HUES64 (cell line): ENCODE measurements at regions not wholly inside any gene's neighbourhood (a gene's known extent, or its start where the extent isn't known, plus 50 kb on each side); places are given as distances from the start of the nearest gene placed in this dataset.
"Not testable (repeated sequence)": the region's sequence is repeated elsewhere in the genome, so short reads cannot be mapped to it uniquely, and the experiment has no call there.

Experiments
- H3K27ac ChIP-seq: 2 replicates; pipeline ENCODE4 v1.7.0; 2013; ENCODE audit warnings: low read depth, low read length, inconsistent platforms
- H3K27me3 ChIP-seq: 2 replicates; pipeline ENCODE4 v1.6.1; 2013; ENCODE audit warnings: mild to moderate bottlenecking, low read length; ENCODE audit not compliant: insufficient read depth
- H3K36me3 ChIP-seq: 2 replicates; pipeline ENCODE4 v1.6.1; 2013; ENCODE audit warnings: mild to moderate bottlenecking, low read length; ENCODE audit not compliant: insufficient read depth
- H3K4me1 ChIP-seq: 2 replicates; pipeline ENCODE4 v1.6.1; 2013; ENCODE audit warnings: mild to moderate bottlenecking, low read length, moderate library complexity; ENCODE audit not compliant: insufficient read depth
- H3K4me3 ChIP-seq: 2 replicates; pipeline ENCODE4 v1.5.1; 2013; ENCODE audit warnings: mild to moderate bottlenecking, low read length, moderate library complexity
- H3K9ac ChIP-seq: 2 replicates; pipeline ENCODE4 v1.6.1; 2013; ENCODE audit warnings: mild to moderate bottlenecking, low read depth, low read length
- H3K9me3 ChIP-seq: 2 replicates; pipeline ENCODE4 v1.6.1; 2013; ENCODE audit warnings: low read depth, low read length; ENCODE audit not compliant: insufficient read depth
- WGBS: fragments of 150-250, 120-280 bp; methylation state at CpG from one replicate; pipeline ENCODE4 v1.1.7; 2013; ENCODE audit warnings: missing lambda C conversion rate; 5-methylcytosine and 5-hydroxymethylcytosine counted together

GRCh38 chr5:51802551-51803184 is 419.4 kb downstream of the ISL1 start:
- no peaks in the 10 kb centered on the region for H3K9me3 ChIP-seq
- no peaks in the 10 kb centered on the region for H3K36me3 ChIP-seq
- H3K9ac ChIP-seq = no peak overlapping the region
- 100% methylated on average over 1 of the region's 3 CpGs for WGBS
- no peaks in the 10 kb centered on the region for H3K27me3 ChIP-seq
- H3K27ac ChIP-seq = no peak overlapping the region
- H3K4me1 ChIP-seq = no peaks in the 10 kb centered on the region
- no peak overlapping the region for H3K4me3 ChIP-seq

GRCh38 chr5:51806677-51807076 is 423.4 kb downstream of the ISL1 start:
- no peak overlapping the region for H3K9ac ChIP-seq
- H3K4me1 ChIP-seq = 0 out of 2 replicates have a peak, but pooled peaks cover 2% of the 10 kb centered on the region
- H3K4me3 ChIP-seq = no peak overlapping the region
- no peaks in the 10 kb centered on the region for H3K9me3 ChIP-seq
- no peak overlapping the region for H3K27ac ChIP-seq
- WGBS = 95% methylated on average over 2 of the region's 2 CpGs
- no peaks in the 10 kb centered on the region for H3K36me3 ChIP-seq
- no peaks in the 10 kb centered on the region for H3K27me3 ChIP-seq

- 56% methylated on average over 3 of the region's 3 CpGs for WGBS
- Histone ChIP-seq H3K27ac (no peak overlapping the region), H3K9ac (no peak overlapping the region), H3K4me3 (no peak overlapping the region), H3K27me3 (no peaks in the 10 kb centered on the region), H3K36me3 (no peaks in the 10 kb centered on the region), H3K4me1 (peaks cover 14% of the 10 kb centered on the region), H3K9me3 (no peaks in the 10 kb centered on the region)
These were observed 427.3 kb downstream of the ISL1 start for GRCh38 chr5:51810592-51810991.

- Histone ChIP-seq H3K9me3 (no peaks in the 10 kb centered on the region), H3K4me3 (no peak overlapping the region), H3K27me3 (no peaks in the 10 kb centered on the region), H3K27ac (no peak overlapping the region), H3K4me1 (peaks cover 14% of the 10 kb centered on the region), H3K9ac (no peak overlapping the region), H3K36me3 (no peaks in the 10 kb centered on the region)
- 84% methylated on average over 4 of the region's 4 CpGs for WGBS
These were observed 428.7 kb downstream of the ISL1 start for GRCh38 chr5:51811883-51812471.

GRCh38 chr5:51814817-51815216 is 431.6 kb downstream of the ISL1 start:
- H3K4me3 ChIP-seq, H3K36me3 ChIP-seq, H3K27ac ChIP-seq, H3K9me3 ChIP-seq, H3K9ac ChIP-seq, H3K27me3 ChIP-seq: not testable (repeated sequence)
- WGBS = 97% methylated on average over 3 of the region's 3 CpGs
- peaks cover 14% of the 10 kb centered on the region for H3K4me1 ChIP-seq

GRCh38 chr5:51816427-51816826 is 433.2 kb downstream of the ISL1 start:
- Histone ChIP-seq H3K4me1 (peaks cover 14% of the 10 kb centered on the region), H3K36me3 (no peaks in the 10 kb centered on the region), H3K9me3 (no peaks in the 10 kb centered on the region), H3K27ac (no peak overlapping the region), H3K9ac (no peak overlapping the region), H3K4me3 (no peak overlapping the region), H3K27me3 (no peaks in the 10 kb centered on the region)
- 94% methylated on average over 2 of the region's 2 CpGs for WGBS

- Histone ChIP-seq H3K4me1 (no peaks in the 10 kb centered on the region), H3K36me3 (no peaks in the 10 kb centered on the region), H3K27ac (no peak overlapping the region)
These were observed 438.4 kb downstream of the ISL1 start for GRCh38 chr5:51821697-51822096.

GRCh38 chr5:51829230-51829629 is 446.0 kb downstream of the ISL1 start:
- Histone ChIP-seq H3K27me3 (no peaks in the 10 kb centered on the region), H3K4me1 (no peaks in the 10 kb centered on the region), H3K36me3 (no peaks in the 10 kb centered on the region), H3K27ac (no peak overlapping the region), H3K9ac (no peak overlapping the region), H3K9me3 (no peaks in the 10 kb centered on the region), H3K4me3 (no peak overlapping the region)
- 91% methylated on average over 2 of the region's 2 CpGs for WGBS

More at GRCh38 chr5:51821697-51822096, 438.4 kb downstream of the ISL1 start:
- Histone ChIP-seq H3K9ac (no peak overlapping the region), H3K27me3 (no peaks in the 10 kb centered on the region), H3K4me3 (no peak overlapping the region), H3K9me3 (no peaks in the 10 kb centered on the region)
- WGBS = 96% methylated on average over 2 of the region's 3 CpGs

GRCh38 chr5:51829691-51830090 is 446.4 kb downstream of the ISL1 start:
- Histone ChIP-seq H3K9ac (no peak overlapping the region), H3K9me3 (no peaks in the 10 kb centered on the region), H3K36me3 (no peaks in the 10 kb centered on the region), H3K4me1 (no peaks in the 10 kb centered on the region), H3K27me3 (no peaks in the 10 kb centered on the region), H3K27ac (no peak overlapping the region), H3K4me3 (no peak overlapping the region)

- Histone ChIP-seq H3K27ac (no peak overlapping the region), H3K27me3 (no peaks in the 10 kb centered on the region), H3K4me3 (no peak overlapping the region), H3K4me1 (no peaks in the 10 kb centered on the region), H3K9ac (no peak overlapping the region), H3K36me3 (no peaks in the 10 kb centered on the region), H3K9me3 (no peaks in the 10 kb centered on the region)
- WGBS = 100% methylated on average over 1 of the region's 5 CpGs
These were observed 449.8 kb downstream of the ISL1 start for GRCh38 chr5:51832934-51833470.

GRCh38 chr5:51838459-51838858 is 455.2 kb downstream of the ISL1 start:
- no peaks in the 10 kb centered on the region for H3K9me3 ChIP-seq
- no peak overlapping the region for H3K9ac ChIP-seq
- no peak overlapping the region for H3K4me3 ChIP-seq
- no peaks in the 10 kb centered on the region for H3K4me1 ChIP-seq
- H3K27ac ChIP-seq = no peak overlapping the region
- H3K36me3 ChIP-seq = no peaks in the 10 kb centered on the region
- H3K27me3 ChIP-seq = no peaks in the 10 kb centered on the region
- WGBS = 100% methylated on average over 1 of the region's 2 CpGs
